Fibroblast of mammary gland (primary cell): ENCODE measurements at regions not wholly inside any gene's neighbourhood (a gene's known extent, or its start where the extent isn't known, plus 50 kb on each side); places are given as distances from the start of the nearest gene placed in this dataset.
"Not testable (repeated sequence)": the region's sequence is repeated elsewhere in the genome, so short reads cannot be mapped to it uniquely, and the experiment has no call there.

ENCODE experiments used
- DNase-seq: peaks from one replicate; pipeline ENCODE4 v3.0.0-alpha.2; 2010; ENCODE audit warnings: low read depth
- H3K4me3 ChIP-seq: 2 replicates; pipeline ENCODE4 v1.5.1; 2011; ENCODE audit warnings: low read depth, mild to moderate bottlenecking, low read length, moderate library complexity; ENCODE audit not compliant: control insufficient read depth
- CTCF ChIP-seq: conservative IDR thresholded peaks from 2 replicates; pipeline ENCODE4 v1.5.1; 2011; ENCODE audit warnings: low read depth, low read length, inconsistent platforms; ENCODE audit not compliant: control insufficient read depth, insufficient read depth

GRCh38 chr10:53536322-53536721 is 763.7 kb upstream of the MBL2 start:
- no peak overlapping the region for H3K4me3 ChIP-seq
- no peak for TF ChIP-seq CTCF
- no peak for DNase-seq

- no peak for DNase-seq
These were observed 761.8 kb upstream of the MBL2 start for GRCh38 chr10:53534428-53534827.

GRCh38 chr10:53528974-53529373 is 756.4 kb upstream of the MBL2 start:
- DNase-seq: no peak
- no peak overlapping the region for H3K4me3 ChIP-seq
- no peak for TF ChIP-seq CTCF

More at GRCh38 chr10:53534428-53534827, 761.8 kb upstream of the MBL2 start:
- TF ChIP-seq CTCF: no peak
- H3K4me3 ChIP-seq: no peak overlapping the region

GRCh38 chr10:53521046-53521445 is 748.5 kb upstream of the MBL2 start:
- TF ChIP-seq CTCF: no peak
- no peak overlapping the region for H3K4me3 ChIP-seq
- no peak for DNase-seq

GRCh38 chr10:53508197-53508596 is 735.6 kb upstream of the MBL2 start:
- H3K4me3 ChIP-seq: no peak overlapping the region
- no peak for DNase-seq
- TF ChIP-seq CTCF: no peak

GRCh38 chr10:53504492-53504891 is 731.9 kb upstream of the MBL2 start:
- not testable (repeated sequence) for H3K4me3 ChIP-seq, DNase-seq

- no peak for TF ChIP-seq CTCF
- no peak overlapping the region for H3K4me3 ChIP-seq
- no peak for DNase-seq
These were observed 719.2 kb upstream of the MBL2 start for GRCh38 chr10:53491774-53492173.
